ENCODE measurements at regions not wholly inside any gene's neighbourhood (a gene's known extent, or its start where the extent isn't known, plus 50 kb on each side); places are given as distances from the start of the nearest gene placed in this dataset.

DNA sequence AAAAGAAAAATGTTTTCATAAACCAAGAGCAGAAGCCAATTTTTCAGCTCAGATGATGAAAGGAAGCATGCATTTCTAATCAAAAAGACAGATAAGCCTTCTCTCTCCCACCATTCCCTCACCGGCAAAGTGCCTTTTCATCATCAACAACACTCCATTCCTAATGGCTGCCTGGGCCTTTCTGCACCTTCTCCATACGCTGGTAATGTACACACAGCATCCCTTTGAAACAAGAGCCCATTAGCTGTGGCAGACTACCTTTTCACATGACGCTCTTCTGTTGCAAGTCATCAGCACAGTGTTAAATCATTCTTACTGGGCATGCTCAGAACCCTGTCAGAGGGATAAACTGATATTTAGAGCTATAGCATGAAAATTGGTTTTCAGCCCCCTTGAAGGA is 408.9 kb downstream of the MEIS1 start (continued):
- TF ChIP-seq IKZF2 (IDR thresholded peaks at IDR 0.05): no peak
- no peak for TF ChIP-seq NBN (IDR thresholded peaks at IDR 0.05)

DNA sequence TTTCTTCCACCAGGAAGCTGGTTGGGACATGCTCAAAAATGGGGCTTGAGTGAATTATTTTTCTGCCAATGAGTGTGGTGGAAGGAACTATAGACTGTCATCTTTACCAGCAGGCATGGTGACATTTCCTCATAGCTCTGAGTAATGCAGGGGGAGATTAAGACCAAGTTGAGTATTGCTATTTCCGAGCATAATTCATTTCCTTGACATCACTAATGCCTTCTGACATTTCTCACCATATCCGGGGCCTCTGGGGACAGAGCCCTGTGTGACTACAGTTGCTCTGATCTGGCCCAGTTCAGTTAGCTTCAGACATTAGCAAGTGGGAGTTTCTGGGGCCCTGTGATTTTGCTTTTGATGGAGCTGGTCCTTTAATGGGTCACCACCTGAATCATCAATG is 410.4 kb downstream of the MEIS1 start:
- Histone ChIP-seq H2AFZ (ENCODE audit: control insufficient read depth, low read depth, low read length) (no peak overlapping the region), H3K9me3 (replicated peaks; ENCODE audit: control insufficient read depth, insufficient read depth, low read length) (no peaks in the 10 kb centered on the region), H3K4me3 (no peak overlapping the region), H3K4me2 (ENCODE audit: control insufficient read depth, insufficient read depth) (no peak overlapping the region), H3K27ac (ENCODE audit: control insufficient read depth, insufficient read depth) (no peak overlapping the region), H3K27me3 (replicated peaks in 1 of 2; ENCODE audit: control insufficient read depth in 2 of 2, insufficient read depth in 2 of 2, low read length in 1 of 2) (no peaks in the 10 kb centered on the region), H4K20me1 (ENCODE audit: control insufficient read depth, insufficient read depth) (no peaks in the 10 kb centered on the region), H3K36me3 (ENCODE audit: control insufficient read depth in 2 of 2, insufficient read depth in 2 of 2, low read length in 1 of 2) (no peaks in the 10 kb centered on the region), H3K4me1 (ENCODE audit: control insufficient read depth, insufficient read depth, low read length) (no peaks in the 10 kb centered on the region), H3K9ac (ENCODE audit: control insufficient read depth, insufficient read depth, low read length) (no peak overlapping the region), H3K79me2 (ENCODE audit: control insufficient read depth, insufficient read depth, low read length) (no peaks in the 10 kb centered on the region)
- TF ChIP-seq, protein P1, sequence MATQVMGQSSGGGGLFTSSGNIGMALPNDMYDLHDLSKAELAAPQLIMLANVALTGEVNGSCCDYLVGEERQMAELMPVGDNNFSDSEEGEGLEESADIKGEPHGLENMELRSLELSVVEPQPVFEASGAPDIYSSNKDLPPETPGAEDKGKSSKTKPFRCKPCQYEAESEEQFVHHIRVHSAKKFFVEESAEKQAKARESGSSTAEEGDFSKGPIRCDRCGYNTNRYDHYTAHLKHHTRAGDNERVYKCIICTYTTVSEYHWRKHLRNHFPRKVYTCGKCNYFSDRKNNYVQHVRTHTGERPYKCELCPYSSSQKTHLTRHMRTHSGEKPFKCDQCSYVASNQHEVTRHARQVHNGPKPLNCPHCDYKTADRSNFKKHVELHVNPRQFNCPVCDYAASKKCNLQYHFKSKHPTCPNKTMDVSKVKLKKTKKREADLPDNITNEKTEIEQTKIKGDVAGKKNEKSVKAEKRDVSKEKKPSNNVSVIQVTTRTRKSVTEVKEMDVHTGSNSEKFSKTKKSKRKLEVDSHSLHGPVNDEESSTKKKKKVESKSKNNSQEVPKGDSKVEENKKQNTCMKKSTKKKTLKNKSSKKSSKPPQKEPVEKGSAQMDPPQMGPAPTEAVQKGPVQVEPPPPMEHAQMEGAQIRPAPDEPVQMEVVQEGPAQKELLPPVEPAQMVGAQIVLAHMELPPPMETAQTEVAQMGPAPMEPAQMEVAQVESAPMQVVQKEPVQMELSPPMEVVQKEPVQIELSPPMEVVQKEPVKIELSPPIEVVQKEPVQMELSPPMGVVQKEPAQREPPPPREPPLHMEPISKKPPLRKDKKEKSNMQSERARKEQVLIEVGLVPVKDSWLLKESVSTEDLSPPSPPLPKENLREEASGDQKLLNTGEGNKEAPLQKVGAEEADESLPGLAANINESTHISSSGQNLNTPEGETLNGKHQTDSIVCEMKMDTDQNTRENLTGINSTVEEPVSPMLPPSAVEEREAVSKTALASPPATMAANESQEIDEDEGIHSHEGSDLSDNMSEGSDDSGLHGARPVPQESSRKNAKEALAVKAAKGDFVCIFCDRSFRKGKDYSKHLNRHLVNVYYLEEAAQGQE (IDR thresholded peaks at IDR 0.05; ENCODE audit: low read depth, low read length): no peak
- TF ChIP-seq MTA2 (IDR thresholded peaks at IDR 0.05; ENCODE audit: low read depth) (no peak), CHD1 (IDR thresholded peaks at IDR 0.05; ENCODE audit: low read depth, low read length) (no peak), ZNF24 (IDR thresholded peaks at IDR 0.05) (no peak), RCOR1 (conservative IDR thresholded peaks at IDR 0.05; ENCODE audit: low read depth, low read length) (no peak), RAD51 (IDR thresholded peaks at IDR 0.05) (no peak), TARDBP (IDR thresholded peaks at IDR 0.05; ENCODE audit: borderline replicate concordance) (no peak), STAT1 (conservative IDR thresholded peaks at IDR 0.05) (no peak), ZNF274 (IDR thresholded peaks at IDR 0.05; ENCODE audit: insufficient read depth, insufficient read length) (no peak), FOXK2 (IDR thresholded peaks at IDR 0.05) (no peak), SUZ12 (IDR thresholded peaks at IDR 0.05; ENCODE audit: unreplicated experiment) (no peak), MYC (IDR thresholded peaks at IDR 0.05; ENCODE audit: insufficient read depth, insufficient read length, insufficient replicate concordance, low read length, severe bottlenecking) (no peak), CHD4 (IDR thresholded peaks at IDR 0.05) (no peak), MEF2B (IDR thresholded peaks at IDR 0.05; ENCODE audit: partially characterized antibody, poor library complexity, severe bottlenecking) (no peak), TCF12 (IDR thresholded peaks at IDR 0.05; ENCODE audit: low read depth, low read length) (no peak), NR2C1 (IDR thresholded peaks at IDR 0.05) (no peak)
- TF ChIP-seq, protein P2, sequence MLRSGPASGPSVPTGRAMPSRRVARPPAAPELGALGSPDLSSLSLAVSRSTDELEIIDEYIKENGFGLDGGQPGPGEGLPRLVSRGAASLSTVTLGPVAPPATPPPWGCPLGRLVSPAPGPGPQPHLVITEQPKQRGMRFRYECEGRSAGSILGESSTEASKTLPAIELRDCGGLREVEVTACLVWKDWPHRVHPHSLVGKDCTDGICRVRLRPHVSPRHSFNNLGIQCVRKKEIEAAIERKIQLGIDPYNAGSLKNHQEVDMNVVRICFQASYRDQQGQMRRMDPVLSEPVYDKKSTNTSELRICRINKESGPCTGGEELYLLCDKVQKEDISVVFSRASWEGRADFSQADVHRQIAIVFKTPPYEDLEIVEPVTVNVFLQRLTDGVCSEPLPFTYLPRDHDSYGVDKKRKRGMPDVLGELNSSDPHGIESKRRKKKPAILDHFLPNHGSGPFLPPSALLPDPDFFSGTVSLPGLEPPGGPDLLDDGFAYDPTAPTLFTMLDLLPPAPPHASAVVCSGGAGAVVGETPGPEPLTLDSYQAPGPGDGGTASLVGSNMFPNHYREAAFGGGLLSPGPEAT (IDR thresholded peaks at IDR 0.05; ENCODE audit: low read depth): no peak
- RAD21 ChIA-PET (ENCODE audit: unreplicated experiment): no interaction called here
- no peak for FAIRE-seq
- no TSS peak for BruUV-seq (replicated peaks)
- SMC1A ChIA-PET (ENCODE audit: uncharacterized antibody, unreplicated experiment): no interaction called here
- intact Hi-C loops (cut with micrococcal nuclease; ENCODE audit: unreplicated experiment) (no loop called here), in situ Hi-C loops (cut with MboI) (no loop called here)
- POLR2A ChIA-PET: no interaction called here
- ATAC-seq: no peak
- CTCF ChIA-PET: no interaction called here
- WGBS (ENCODE audit: insufficient coverage, insufficient replicate concordance, low lambda C conversion rate, missing lambda C conversion rate): 0% methylated on average over 2 of the region's 2 CpGs
- no peak for DNase-seq (ENCODE audit: low read depth, low spot score)

Data from GM12878 (cell line).